Activated CD8-positive, alpha-beta memory T cell treated with anti-CD3 and anti-CD28 coated beads, Interleukin-2, amount 50 U/mL, for 48 hours (primary cell): ENCODE measurements at regions not wholly inside any gene's neighbourhood (a gene's known extent, or its start where the extent isn't known, plus 50 kb on each side); places are given as distances from the start of the nearest gene placed in this dataset.

ENCODE experiments used
- DNase-seq: peaks from one replicate; pipeline ENCODE4 v3.0.0-alpha.2; 2020

DNA sequence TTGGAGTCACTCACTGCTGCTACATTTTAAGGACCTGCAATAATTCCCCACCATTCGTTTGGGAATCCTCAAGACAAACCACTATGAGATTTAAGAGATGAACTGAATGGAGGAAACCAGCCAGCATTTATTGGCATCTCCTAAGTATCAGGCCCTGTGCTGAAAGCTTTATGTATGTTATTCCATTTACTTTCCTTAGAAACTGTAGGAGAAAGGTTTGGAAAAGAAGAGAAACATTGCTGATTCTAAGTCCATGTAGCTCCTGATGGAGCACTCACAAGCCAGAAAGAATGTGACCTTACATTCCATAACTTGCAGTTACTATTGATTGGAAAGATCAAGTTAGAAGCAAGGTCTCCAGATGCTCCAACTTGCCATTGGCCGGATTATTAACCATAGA, 267.4 kb downstream of the GAS1 start:
- DNase-seq = no peak

GRCh38 chr9:86676396-86676795, 270.9 kb downstream of the GAS1 start:
- DNase-seq = no peak

DNA sequence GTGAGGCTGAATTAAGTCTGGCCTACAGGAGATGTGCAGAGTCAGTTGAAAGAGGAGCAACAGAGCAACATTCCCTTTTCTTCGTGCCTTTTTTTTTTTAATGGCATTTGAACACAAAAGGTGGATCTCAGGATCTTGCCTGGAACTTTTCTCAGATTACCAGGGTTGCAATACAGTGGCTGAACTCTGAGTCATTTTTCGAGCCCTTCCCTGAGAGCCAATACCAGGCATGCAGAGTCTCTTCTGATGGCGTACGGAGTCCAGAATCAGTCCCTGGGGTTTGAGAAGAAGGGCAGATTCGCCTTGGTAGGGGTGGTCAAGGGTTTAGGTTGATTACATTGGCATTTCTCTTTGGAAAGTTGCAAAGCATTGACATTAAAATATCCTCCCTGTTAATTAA, 271.5 kb downstream of the GAS1 start:
- DNase-seq = no peak

- DNase-seq = no peak
Observed at GRCh38 chr9:86674487-86674886, 272.8 kb downstream of the GAS1 start.

- DNase-seq = no peak
Observed at GRCh38 chr9:86672966-86673365, 274.3 kb downstream of the GAS1 start.

GRCh38 chr9:86672301-86672700, 275.0 kb downstream of the GAS1 start:
- DNase-seq = no peak

GRCh38 chr9:86671018-86671417, 276.3 kb downstream of the GAS1 start:
- DNase-seq = no peak

GRCh38 chr9:86670536-86670935, 276.8 kb downstream of the GAS1 start:
- no peak for DNase-seq

- DNase-seq = no peak
Observed at GRCh38 chr9:86670076-86670475, 277.2 kb downstream of the GAS1 start.

DNA sequence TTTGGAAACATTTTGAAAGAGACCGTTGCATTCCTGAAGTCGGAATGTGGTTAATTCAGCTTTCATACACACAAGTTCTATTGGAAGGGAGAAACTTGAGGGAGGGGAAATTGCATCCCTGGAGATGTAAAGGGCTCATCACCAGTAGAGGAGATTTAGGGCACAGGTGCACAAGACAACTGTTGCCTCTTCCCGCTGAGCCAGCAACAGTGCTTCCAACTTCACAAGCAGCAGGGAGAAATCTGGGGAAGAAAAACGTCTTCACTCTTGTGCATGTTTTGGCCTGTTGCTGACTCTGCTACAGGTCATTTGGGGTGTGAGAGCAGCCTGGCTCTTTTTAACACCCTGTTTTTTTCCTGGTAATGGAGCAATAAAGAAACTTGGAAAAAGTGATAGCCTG, 277.9 kb downstream of the GAS1 start:
- DNase-seq = no peak

DNA sequence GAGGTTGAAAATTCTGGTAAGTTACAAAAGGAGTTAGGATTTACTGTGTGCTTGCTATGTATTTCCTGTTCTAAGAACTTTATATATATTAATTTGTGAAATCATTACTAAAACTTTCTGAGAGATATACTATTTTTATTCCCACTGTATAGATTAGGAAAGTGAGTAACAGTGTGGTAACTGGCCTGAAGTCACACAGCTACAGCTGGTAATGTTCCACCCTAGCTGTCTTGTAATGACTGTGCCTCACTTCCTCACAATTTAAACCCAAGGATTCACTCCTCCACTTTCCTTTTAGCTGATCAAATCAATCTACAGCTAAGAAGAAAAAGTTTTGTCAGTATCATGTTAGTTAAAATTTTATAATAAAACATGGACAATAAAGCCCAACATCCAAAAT, 278.8 kb downstream of the GAS1 start:
- DNase-seq = no peak

DNA sequence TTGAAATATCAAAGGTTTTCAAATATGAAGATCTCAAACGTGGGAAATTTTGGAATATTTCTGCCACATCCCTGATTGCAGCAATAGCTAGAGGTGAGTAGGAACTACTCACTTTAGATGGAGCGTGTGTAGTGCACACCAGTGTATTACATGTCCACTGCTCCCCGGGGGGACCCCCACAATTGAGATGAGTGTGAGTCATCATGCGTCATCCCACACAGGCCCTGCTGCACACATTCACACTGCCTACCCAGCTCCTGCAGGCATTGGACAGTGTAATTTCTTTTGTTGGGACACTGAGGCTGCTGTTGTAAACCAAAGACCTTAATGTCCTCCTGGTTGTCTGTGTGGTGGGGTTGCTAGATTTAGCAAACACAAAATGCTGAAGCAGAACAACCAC, 280.0 kb downstream of the GAS1 start:
- DNase-seq = no peak

DNA sequence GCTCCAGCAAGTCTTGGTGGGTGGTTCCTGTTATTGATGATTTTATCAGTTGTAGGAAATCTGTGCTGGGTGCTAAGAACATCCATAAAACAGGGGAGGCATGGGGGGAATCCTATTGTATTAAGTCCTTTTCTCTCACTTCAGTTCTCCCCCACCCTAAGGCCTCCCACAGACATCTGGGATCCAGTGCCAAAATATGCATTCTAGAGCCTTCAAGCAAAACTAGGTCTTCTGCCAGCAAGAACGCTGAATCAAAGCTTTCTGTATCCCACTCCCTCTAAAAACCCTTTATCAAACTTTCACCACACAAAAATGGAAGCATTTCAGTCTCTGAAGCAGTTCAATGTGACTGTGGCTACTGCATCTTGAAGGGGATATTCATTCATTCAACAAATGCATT, 281.9 kb downstream of the GAS1 start:
- DNase-seq = no peak

DNA sequence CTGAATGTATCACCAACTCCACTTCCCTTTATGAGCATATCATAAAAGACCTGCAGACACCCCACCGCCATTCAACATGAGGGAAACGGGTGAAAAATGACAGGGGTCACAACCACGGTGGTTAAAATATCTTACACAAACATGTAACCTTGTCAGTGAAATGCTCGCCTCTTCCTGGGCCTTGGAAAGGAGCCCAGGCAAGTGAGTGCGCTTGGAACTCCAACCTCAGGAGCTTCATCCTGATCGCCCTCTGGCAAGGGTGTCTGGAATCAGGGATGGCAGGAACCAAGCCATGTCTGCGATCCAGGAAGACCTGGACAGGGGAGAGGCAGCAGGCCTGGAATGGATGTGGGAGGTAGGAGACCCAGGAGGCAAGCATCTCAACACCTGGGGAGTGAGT, 282.7 kb downstream of the GAS1 start:
- DNase-seq = no peak

DNA sequence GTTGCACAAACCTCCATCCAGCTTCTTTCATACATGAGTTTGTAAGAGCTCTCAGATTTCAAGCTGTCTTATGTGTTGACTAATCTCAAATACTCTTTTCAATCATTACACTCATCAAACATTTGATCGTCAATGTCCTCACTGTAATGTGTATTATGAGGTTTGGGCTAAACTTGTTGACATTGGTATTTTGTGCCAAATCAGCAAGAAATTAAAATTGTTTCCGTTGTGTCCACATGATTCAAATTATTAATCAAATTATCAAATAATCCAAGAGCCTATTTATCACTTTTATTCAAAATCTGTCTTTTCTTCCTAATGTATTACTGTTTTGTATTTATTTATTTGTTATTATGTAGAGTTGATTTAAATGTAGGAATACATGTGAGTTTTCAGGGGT, 283.4 kb downstream of the GAS1 start:
- no peak for DNase-seq

DNA sequence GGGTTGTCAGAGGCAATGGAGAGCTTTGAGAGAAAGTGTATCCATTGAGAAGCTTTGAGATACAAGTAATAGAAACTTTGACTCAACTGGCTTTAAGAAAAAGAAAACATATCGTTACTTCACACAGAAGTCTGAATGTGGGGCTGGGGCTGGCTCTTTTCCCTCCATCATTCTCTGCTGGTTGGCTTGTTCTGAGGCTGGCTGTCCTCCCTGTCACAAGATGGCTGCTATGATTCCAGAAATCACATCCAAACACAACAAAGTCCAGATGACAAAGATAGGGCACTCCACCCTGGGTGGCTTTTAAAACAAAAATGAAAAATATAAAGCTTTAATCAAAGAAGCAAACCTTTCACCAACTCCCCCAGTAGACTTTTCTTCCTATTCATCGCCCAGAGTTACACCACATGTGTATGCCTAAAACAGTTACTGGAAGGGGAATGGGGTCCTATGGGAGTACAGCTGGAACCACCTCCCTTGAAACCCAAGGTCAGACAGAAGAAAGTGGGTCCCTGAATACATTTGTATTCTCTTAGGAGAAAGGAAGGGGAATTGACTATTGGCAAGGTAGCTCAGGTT, 284.3 kb downstream of the GAS1 start:
- DNase-seq = no peak

GRCh38 chr9:86660146-86660943, 287.0 kb downstream of the GAS1 start:
- no peak for DNase-seq

DNA sequence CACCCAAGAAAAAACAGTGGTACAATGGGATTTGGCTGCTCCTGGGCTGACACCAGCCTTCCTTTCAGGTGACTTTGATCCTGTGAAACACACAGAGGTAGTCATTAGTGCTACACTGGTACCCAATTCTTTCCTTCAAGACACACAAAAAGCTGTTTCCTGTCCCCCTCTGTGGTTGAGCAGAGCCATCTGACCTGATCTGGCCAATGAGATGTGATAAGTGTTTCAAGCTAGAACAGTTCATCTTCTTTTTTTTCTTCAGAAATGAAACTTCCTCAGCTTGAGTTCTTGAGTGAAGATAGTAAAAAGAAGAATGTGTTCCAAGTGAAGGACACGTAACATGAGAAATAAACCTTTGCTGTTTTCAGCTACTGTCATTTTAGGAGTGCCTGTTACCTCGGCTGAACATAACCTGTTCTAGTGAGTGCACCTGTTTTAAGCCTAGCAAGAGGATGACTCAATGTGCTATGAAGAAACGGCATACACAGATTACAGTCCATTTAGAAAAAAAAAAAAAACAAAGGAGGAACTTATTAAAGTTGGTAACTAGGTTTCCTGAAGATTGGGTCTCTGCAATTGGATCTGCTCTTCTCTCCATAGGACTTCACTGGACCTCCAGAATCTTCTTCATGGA, 287.8 kb downstream of the GAS1 start:
- DNase-seq = no peak

- no peak for DNase-seq
Observed at GRCh38 chr9:86655147-86655546, 292.2 kb downstream of the GAS1 start.

DNA sequence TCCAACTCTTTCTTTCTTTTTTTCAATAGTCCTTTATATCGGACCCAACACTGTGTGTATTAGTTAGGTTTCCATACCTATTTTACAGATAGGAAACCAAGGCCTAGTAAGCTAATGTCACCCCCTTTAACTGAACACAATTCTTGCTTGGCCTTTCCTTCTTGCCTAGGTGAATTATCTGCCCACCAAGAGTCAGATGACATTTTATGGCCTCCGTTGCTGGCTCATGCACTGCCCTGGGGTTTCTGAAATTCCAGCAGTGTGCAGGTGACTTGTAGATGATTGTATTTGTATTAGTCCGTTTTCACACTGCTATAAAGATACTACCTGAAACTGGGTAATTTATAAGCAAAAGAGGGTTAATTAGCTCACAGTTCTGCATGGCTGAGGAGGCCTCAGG, 293.8 kb downstream of the GAS1 start:
- no peak for DNase-seq

DNA sequence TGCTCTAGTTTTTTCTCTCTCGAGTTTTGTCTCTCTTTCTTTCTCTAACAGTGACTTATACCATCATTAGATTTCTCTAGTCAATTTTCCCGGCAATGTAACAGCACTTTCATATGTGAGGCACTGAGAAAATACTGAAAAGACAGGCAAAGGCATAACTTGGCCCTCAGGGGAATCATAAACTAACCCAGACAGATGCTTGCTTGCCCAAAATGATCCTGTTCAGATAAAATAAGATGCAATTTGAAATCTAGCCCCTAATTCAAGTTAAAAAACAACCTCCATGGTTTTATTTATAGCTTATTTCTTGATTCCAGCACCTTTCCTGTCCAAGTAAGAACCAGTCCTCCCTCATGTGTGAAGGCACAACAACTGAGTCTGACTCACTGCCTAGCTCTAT, 294.6 kb downstream of the GAS1 start:
- DNase-seq = no peak

GRCh38 chr9:86649913-86650312, 295.7 kb upstream of the TUT7 start:
- DNase-seq = no peak

DNA sequence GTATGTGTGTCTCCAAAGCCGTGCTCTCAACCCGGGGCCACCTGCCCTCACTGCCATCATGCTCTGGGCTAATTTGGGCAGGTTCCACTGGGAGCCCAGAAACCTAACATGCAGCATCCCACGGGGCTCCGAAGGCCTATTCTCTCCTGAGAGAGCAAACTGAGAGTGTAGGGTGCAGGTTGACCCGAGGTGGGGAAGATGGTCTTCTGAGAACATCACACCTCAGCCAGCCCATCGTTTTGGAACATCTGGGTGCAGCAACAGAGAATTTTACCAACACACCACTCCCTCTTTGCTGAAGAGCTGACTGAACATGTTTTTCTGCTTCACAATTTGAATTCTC, 294.6 kb upstream of the TUT7 start:
- no peak for DNase-seq

- no peak for DNase-seq
Observed at GRCh38 chr9:86648156-86648827, 294.1 kb upstream of the TUT7 start.
